ENCODE measurements at regions not wholly inside any gene's neighbourhood (a gene's known extent, or its start where the extent isn't known, plus 50 kb on each side); places are given as distances from the start of the nearest gene placed in this dataset.

DNA sequence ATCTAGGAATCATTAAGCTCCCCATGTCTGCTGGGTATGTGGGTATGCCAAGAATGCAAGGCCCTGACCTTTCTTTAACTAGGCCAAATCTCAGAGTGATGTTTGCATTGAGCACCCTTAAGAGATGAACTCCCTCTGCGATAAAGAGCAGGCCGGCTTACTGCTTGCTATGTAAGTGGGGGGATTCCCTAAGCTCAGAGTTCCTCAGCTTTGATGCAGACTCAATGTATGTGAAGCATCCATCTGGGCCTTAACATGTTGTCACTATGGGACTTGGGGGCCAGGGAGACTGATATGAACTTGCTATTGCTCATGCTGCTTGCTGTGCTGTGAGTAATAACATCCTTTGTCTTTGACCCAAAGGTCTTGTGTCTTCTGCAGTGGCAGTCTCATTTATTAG is 149.7 kb downstream of the C12orf75 start:
- Mint-ChIP-seq H3K27me3 (ENCODE audit: insufficient read depth) (peaks cover 5% of the 10 kb centered on the region), H3K4me3 (no peak overlapping the region), H3K9me3 (no peaks in the 10 kb centered on the region), H3K36me3 (ENCODE audit: low read depth) (no peaks in the 10 kb centered on the region), H3K4me1 (peaks cover 34% of the 10 kb centered on the region), H3K27ac (no peak overlapping the region)
- Histone ChIP-seq H3K36me3 (ENCODE audit: control insufficient read depth, insufficient read depth, low read length) (no peaks in the 10 kb centered on the region), H3K27me3 (ENCODE audit: control insufficient read depth, insufficient read depth, low read length, poor library complexity, severe bottlenecking) (no peaks in the 10 kb centered on the region), H3K4me1 (ENCODE audit: control insufficient read depth, insufficient read depth, low read length) (no peaks in the 10 kb centered on the region), H3K27ac (ENCODE audit: low read depth, low read length) (no peak overlapping the region), H3K9me3 (ENCODE audit: control insufficient read depth, low read length) (no peaks in the 10 kb centered on the region), H3K4me3 (ENCODE audit: low read length) (no peak overlapping the region), H3K9ac (ENCODE audit: extremely low read depth, low read length, poor library complexity, severe bottlenecking) (no peak overlapping the region)
- WGBS, 2 experiments (ENCODE audit: insufficient coverage in 1 of 2, insufficient read length in 1 of 2): 78% methylated on average over 2 of the region's 2 CpGs; no CpG with 5 or more reads in 1 of the 2 experiments
- DNase-seq: peak; percentile 62
- TF ChIP-seq CTCF (conservative IDR thresholded peaks at IDR 0.05): no peak

DNA sequence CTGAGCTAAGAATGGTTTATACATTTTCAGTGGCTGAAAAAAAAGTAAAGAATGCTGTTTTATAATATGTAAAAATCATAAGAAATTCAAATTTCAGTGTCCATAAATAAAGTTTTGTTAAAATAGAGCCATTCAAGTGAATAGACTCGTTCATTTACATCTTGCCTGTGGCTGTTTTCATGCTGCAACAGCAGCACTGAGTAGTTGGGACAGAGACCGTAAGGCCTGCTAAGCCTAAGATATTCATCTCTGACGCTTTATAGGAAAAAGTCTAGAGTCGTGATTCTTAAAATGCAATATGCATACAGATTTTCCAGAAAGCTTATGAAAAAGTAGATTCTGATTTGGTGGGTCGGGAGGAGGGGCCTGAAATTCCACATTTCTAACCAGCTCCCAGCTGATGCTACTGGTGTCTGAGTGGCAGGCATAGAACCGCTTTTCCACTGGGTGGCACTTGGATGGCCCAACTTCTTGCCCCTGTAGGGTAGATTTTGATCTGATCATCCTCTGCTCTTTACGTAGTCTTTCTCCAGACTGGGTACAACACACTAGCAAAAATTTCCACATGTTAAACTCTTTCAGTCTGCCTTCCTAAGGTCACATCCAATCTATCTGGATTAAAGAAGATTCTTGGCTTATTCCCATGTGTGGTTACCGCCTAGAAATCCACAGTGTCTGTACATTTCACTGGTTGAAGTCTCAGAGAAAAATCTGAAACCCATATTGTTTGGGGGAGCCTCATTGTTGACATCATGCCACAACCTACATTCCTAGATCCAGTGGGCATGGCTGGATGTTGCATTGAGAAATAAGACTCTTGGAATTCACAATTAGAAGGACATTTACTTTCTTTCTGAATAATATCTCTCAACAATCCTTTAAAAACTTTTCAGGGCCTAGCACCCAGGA is 151.2 kb downstream of the C12orf75 start:
- no peak for TF ChIP-seq CTCF (conservative IDR thresholded peaks at IDR 0.05)
- Histone ChIP-seq H3K4me3 (ENCODE audit: low read length) (no peak overlapping the region), H3K9me3 (ENCODE audit: control insufficient read depth, low read length) (no peaks in the 10 kb centered on the region), H3K27ac (ENCODE audit: low read depth, low read length) (no peak overlapping the region), H3K9ac (ENCODE audit: extremely low read depth, low read length, poor library complexity, severe bottlenecking) (no peak overlapping the region), H3K4me1 (ENCODE audit: control insufficient read depth, insufficient read depth, low read length) (no peaks in the 10 kb centered on the region), H3K27me3 (ENCODE audit: control insufficient read depth, insufficient read depth, low read length, poor library complexity, severe bottlenecking) (no peaks in the 10 kb centered on the region), H3K36me3 (ENCODE audit: control insufficient read depth, insufficient read depth, low read length) (no peaks in the 10 kb centered on the region)
- Mint-ChIP-seq H3K36me3 (ENCODE audit: low read depth) (no peaks in the 10 kb centered on the region), H3K4me1 (peaks cover 39% of the 10 kb centered on the region), H3K9me3 (no peaks in the 10 kb centered on the region), H3K27ac (no peak overlapping the region), H3K4me3 (no peak overlapping the region), H3K27me3 (ENCODE audit: insufficient read depth) (peaks cover 5% of the 10 kb centered on the region)
- WGBS, 2 experiments (ENCODE audit: insufficient coverage in 1 of 2, insufficient read length in 1 of 2): 89 to 97% methylated on average over 5 to 8 of the region's 8 CpGs
- peak; percentile 34 for DNase-seq

DNA sequence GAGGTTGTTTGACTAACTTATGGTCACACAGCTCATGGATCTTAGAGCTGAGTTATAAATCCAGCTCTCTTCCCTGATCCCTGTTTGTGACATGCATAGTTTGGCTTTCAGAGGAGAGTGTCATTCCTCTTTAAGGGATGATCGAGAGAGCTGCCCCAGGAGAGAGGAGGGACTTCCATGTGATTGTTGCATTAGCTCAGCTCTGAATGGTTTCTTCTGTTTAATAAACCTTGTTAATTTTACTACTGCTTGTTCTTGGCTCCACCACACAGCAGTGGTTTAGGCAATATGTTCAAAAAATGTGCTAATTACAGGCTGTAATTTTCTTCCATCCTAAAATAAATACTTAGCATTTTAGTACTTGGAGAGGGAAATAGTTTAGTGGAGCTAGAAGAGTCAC is 152.5 kb downstream of the C12orf75 start:
- no peak overlapping the region for H3K27ac Mint-ChIP-seq
- H3K4me1 Mint-ChIP-seq: peaks cover 37% of the 10 kb centered on the region

More for the DNA sequence above, 152.5 kb downstream of the C12orf75 start:
- Histone ChIP-seq H3K4me3 (ENCODE audit: low read length) (no peak overlapping the region), H3K9me3 (ENCODE audit: control insufficient read depth, low read length) (no peaks in the 10 kb centered on the region), H3K36me3 (ENCODE audit: control insufficient read depth, insufficient read depth, low read length) (no peaks in the 10 kb centered on the region), H3K27me3 (ENCODE audit: control insufficient read depth, insufficient read depth, low read length, poor library complexity, severe bottlenecking) (no peaks in the 10 kb centered on the region), H3K27ac (ENCODE audit: low read depth, low read length) (no peak overlapping the region), H3K4me1 (ENCODE audit: control insufficient read depth, insufficient read depth, low read length) (no peaks in the 10 kb centered on the region), H3K9ac (ENCODE audit: extremely low read depth, low read length, poor library complexity, severe bottlenecking) (no peak overlapping the region)
- H3K36me3 Mint-ChIP-seq (ENCODE audit: low read depth): no peaks in the 10 kb centered on the region
- peaks cover 4% of the 10 kb centered on the region for H3K27me3 Mint-ChIP-seq (ENCODE audit: insufficient read depth)
- no peaks in the 10 kb centered on the region for H3K9me3 Mint-ChIP-seq
- H3K4me3 Mint-ChIP-seq: no peak overlapping the region
- no peak for TF ChIP-seq CTCF (conservative IDR thresholded peaks at IDR 0.05)
- peak; percentile 11 for DNase-seq
- 100% methylated on average over 1 of the region's 1 CpG for WGBS, 2 experiments (ENCODE audit: insufficient coverage in 1 of 2, insufficient read length in 1 of 2)

Measured in endodermal cell (in vitro differentiated cells).